ENCODE measurements at regions not wholly inside any gene's neighbourhood (a gene's known extent, or its start where the extent isn't known, plus 50 kb on each side); places are given as distances from the start of the nearest gene placed in this dataset.

GRCh38 chr13:107545946-107546502, 669.3 kb downstream of the LIG4 start:
- POLR2A ChIA-PET = no interaction called here
- H3K9me3 ChIP-seq (ENCODE audit: control insufficient read depth, insufficient read depth, low read length) = no peaks in the 10 kb centered on the region
- H3K4me3 ChIP-seq (ENCODE audit: low read depth, low read length) = no peak overlapping the region
- no peak for TF ChIP-seq CTCF (IDR thresholded peaks at IDR 0.05; ENCODE audit: low read depth, low read length)
- no peak overlapping the region for H3K27ac ChIP-seq (ENCODE audit: low read depth, low read length)
- no peak for DNase-seq (ENCODE audit: low read depth, low spot score)
- no peaks in the 10 kb centered on the region for H3K27me3 ChIP-seq (ENCODE audit: control insufficient read depth, insufficient read depth, low read length)
- CTCF ChIA-PET = no interaction called here

GRCh38 chr13:107534548-107534947, 680.8 kb downstream of the LIG4 start:
- no peak for TF ChIP-seq CTCF (IDR thresholded peaks at IDR 0.05; ENCODE audit: low read depth, low read length)
- ChIA-PET CTCF (no interaction called here), POLR2A (no interaction called here)
- no peak overlapping the region for H3K27ac ChIP-seq (ENCODE audit: low read depth, low read length)
- no peaks in the 10 kb centered on the region for H3K27me3 ChIP-seq (ENCODE audit: control insufficient read depth, insufficient read depth, low read length)
- no peaks in the 10 kb centered on the region for H3K9me3 ChIP-seq (ENCODE audit: control insufficient read depth, insufficient read depth, low read length)
- no peak overlapping the region for H3K4me3 ChIP-seq (ENCODE audit: low read depth, low read length)
- no peak for DNase-seq (ENCODE audit: low read depth, low spot score)

- TF ChIP-seq CTCF (IDR thresholded peaks at IDR 0.05; ENCODE audit: low read depth, low read length) = no peak
- Histone ChIP-seq H3K27ac (ENCODE audit: low read depth, low read length) (no peak overlapping the region), H3K27me3 (ENCODE audit: control insufficient read depth, insufficient read depth, low read length) (no peaks in the 10 kb centered on the region), H3K4me3 (ENCODE audit: low read depth, low read length) (no peak overlapping the region), H3K9me3 (ENCODE audit: control insufficient read depth, insufficient read depth, low read length) (no peaks in the 10 kb centered on the region)
- ChIA-PET CTCF (no interaction called here), POLR2A (no interaction called here)
- DNase-seq (ENCODE audit: low read depth, low spot score) = no peak
Measured at GRCh38 chr13:107531816-107532215, 683.5 kb downstream of the LIG4 start.

GRCh38 chr13:107531180-107531579, 684.2 kb downstream of the LIG4 start:
- no peak for TF ChIP-seq CTCF (IDR thresholded peaks at IDR 0.05; ENCODE audit: low read depth, low read length)
- no peak overlapping the region for H3K27ac ChIP-seq (ENCODE audit: low read depth, low read length)
- no peak for DNase-seq (ENCODE audit: low read depth, low spot score)
- no peak overlapping the region for H3K4me3 ChIP-seq (ENCODE audit: low read depth, low read length)
- POLR2A ChIA-PET = no interaction called here
- CTCF ChIA-PET = no interaction called here
- H3K27me3 ChIP-seq (ENCODE audit: control insufficient read depth, insufficient read depth, low read length) = no peaks in the 10 kb centered on the region
- no peaks in the 10 kb centered on the region for H3K9me3 ChIP-seq (ENCODE audit: control insufficient read depth, insufficient read depth, low read length)

- Histone ChIP-seq H3K27me3 (ENCODE audit: control insufficient read depth, insufficient read depth, low read length) (no peaks in the 10 kb centered on the region), H3K4me3 (ENCODE audit: low read depth, low read length) (no peak overlapping the region), H3K9me3 (ENCODE audit: control insufficient read depth, insufficient read depth, low read length) (no peaks in the 10 kb centered on the region), H3K27ac (ENCODE audit: low read depth, low read length) (no peak overlapping the region)
- POLR2A ChIA-PET = no interaction called here
- TF ChIP-seq CTCF (IDR thresholded peaks at IDR 0.05; ENCODE audit: low read depth, low read length) = no peak
- DNase-seq (ENCODE audit: low read depth, low spot score) = no peak
- CTCF ChIA-PET = no interaction called here
Measured at GRCh38 chr13:107529035-107529434, 686.3 kb downstream of the LIG4 start.
